Suprapubic skin (tissue), 4 donors: ENCODE measurements at regions not wholly inside any gene's neighbourhood (a gene's known extent, or its start where the extent isn't known, plus 50 kb on each side); places are given as distances from the start of the nearest gene placed in this dataset.
A peak's percentile ranks its signal among the peaks of the same experiment; 100 is the strongest.

Source experiments
- DNase-seq, 2 donors: peaks; one replicate each; pipeline ENCODE4 v3.0.0-alpha.2; 2019; ENCODE audit warnings: low spot score in 2 of 2
- H3K27ac ChIP-seq: fragments of 200-600 bp; sonication (generic); one replicate; pipeline ENCODE4 v1.5.1; 2019
- H3K27me3 ChIP-seq: fragments of 200-600 bp; sonication (generic); one replicate; pipeline ENCODE4 v1.5.1; 2019
- H3K36me3 ChIP-seq: fragments of 200-600 bp; sonication (generic); one replicate; pipeline ENCODE4 v1.5.1; 2019
- H3K4me1 ChIP-seq: fragments of 200-600 bp; sonication (generic); one replicate; pipeline ENCODE4 v1.5.1; 2019
- H3K4me3 ChIP-seq: fragments of 200-600 bp; sonication (generic); one replicate; pipeline ENCODE4 v1.5.1; 2019; ENCODE audit warnings: mild to moderate bottlenecking
- H3K9me3 ChIP-seq: fragments of 200-600 bp; sonication (generic); one replicate; pipeline ENCODE4 v1.5.1; 2019
- CTCF ChIP-seq, 2 donors: fragments of 200-600 bp in 1 of 2; fragments of 450-650 bp in 1 of 2; sonication (generic) in 1 of 2; IDR thresholded peaks; one replicate each; pipeline ENCODE4 v1.5.1; 2016 to 2019; ENCODE audit warnings: antibody characterized with exemption in 2 of 2, mild to moderate bottlenecking in 1 of 2, moderate library complexity in 1 of 2
- EP300 ChIP-seq: sonication (generic); formaldehyde crosslinking; IDR thresholded peaks from one replicate; pipeline ENCODE4 v1.6.1; 2017; ENCODE audit warnings: antibody characterized with exemption
- POLR2A ChIP-seq, 2 donors: fragments of 450-650 bp; IDR thresholded peaks; one replicate each; pipeline ENCODE4 v1.6.1; 2017; ENCODE audit warnings: antibody characterized with exemption in 2 of 2, mild to moderate bottlenecking in 2 of 2, moderate library complexity in 2 of 2
- POLR2AphosphoS5 ChIP-seq, 3 donors: sonication (generic); formaldehyde crosslinking; IDR thresholded peaks; one replicate each; pipeline ENCODE4 v1.6.1; 2017; ENCODE audit warnings: antibody characterized with exemption in 3 of 3
- WGBS: methylation state at CpG from one replicate; pipeline ENCODE4 v1.1.5; 2018; 5-methylcytosine and 5-hydroxymethylcytosine counted together

- no peak overlapping the region for H3K4me3 ChIP-seq
- H3K9me3 ChIP-seq = no peaks in the 10 kb centered on the region
- H3K27ac ChIP-seq = no peak overlapping the region
- H3K4me1 ChIP-seq = peaks cover 12% of the 10 kb centered on the region
- peaks cover 6% of the 10 kb centered on the region for H3K27me3 ChIP-seq
- WGBS = 84% methylated on average over 6 of the region's 6 CpGs
- TF ChIP-seq CTCF (IDR thresholded peaks at IDR 0.05) (no peak), POLR2AphosphoS5 (IDR thresholded peaks at IDR 0.05) (no peak), EP300 (no peak), POLR2A (IDR thresholded peaks at IDR 0.05) (no peak)
- no peak for DNase-seq
- H3K36me3 ChIP-seq = no peaks in the 10 kb centered on the region
Measured at GRCh38 chr20:58044286-58044685, 184.2 kb downstream of the ANKRD60 start.

- 65% methylated on average over 14 of the region's 17 CpGs for WGBS
- Histone ChIP-seq H3K27ac (peak overlapping the region; percentile 77), H3K27me3 (peaks cover 6% of the 10 kb centered on the region), H3K4me3 (no peak overlapping the region), H3K9me3 (no peaks in the 10 kb centered on the region), H3K4me1 (peaks cover 12% of the 10 kb centered on the region), H3K36me3 (no peaks in the 10 kb centered on the region)
- DNase-seq = no peak
- TF ChIP-seq POLR2AphosphoS5 (IDR thresholded peaks at IDR 0.05) = no peak
- no peak for TF ChIP-seq POLR2A (IDR thresholded peaks at IDR 0.05)
- no peak for TF ChIP-seq EP300
- TF ChIP-seq CTCF (IDR thresholded peaks at IDR 0.05) = no peak
Measured at GRCh38 chr20:58043236-58044140, 185.0 kb downstream of the ANKRD60 start.

- no peaks in the 10 kb centered on the region for H3K36me3 ChIP-seq
- H3K9me3 ChIP-seq = no peaks in the 10 kb centered on the region
- H3K4me3 ChIP-seq = no peak overlapping the region
- peaks cover 6% of the 10 kb centered on the region for H3K27me3 ChIP-seq
- DNase-seq = no peak
- H3K27ac ChIP-seq = peak overlapping the region; percentile 77
- peaks cover 8% of the 10 kb centered on the region for H3K4me1 ChIP-seq
- WGBS = 24% methylated on average over 1 of the region's 1 CpG
- TF ChIP-seq POLR2A (IDR thresholded peaks at IDR 0.05) = no peak
- peak in 2 of 3 donors; percentile 26 to 43 for TF ChIP-seq POLR2AphosphoS5 (IDR thresholded peaks at IDR 0.05)
- TF ChIP-seq CTCF (IDR thresholded peaks at IDR 0.05) = no peak
- TF ChIP-seq EP300 = no peak
Measured at GRCh38 chr20:58042591-58042990, 185.9 kb downstream of the ANKRD60 start.

- 88% methylated on average over 13 of the region's 15 CpGs for WGBS
- Histone ChIP-seq H3K27me3 (peaks cover 6% of the 10 kb centered on the region), H3K27ac (no peak overlapping the region), H3K4me3 (no peak overlapping the region), H3K36me3 (no peaks in the 10 kb centered on the region), H3K9me3 (no peaks in the 10 kb centered on the region), H3K4me1 (peaks cover 8% of the 10 kb centered on the region)
- TF ChIP-seq POLR2AphosphoS5 (IDR thresholded peaks at IDR 0.05) (no peak), POLR2A (IDR thresholded peaks at IDR 0.05) (no peak), CTCF (IDR thresholded peaks at IDR 0.05) (no peak), EP300 (no peak)
- DNase-seq = no peak
Measured at GRCh38 chr20:58040447-58041290, 187.8 kb downstream of the ANKRD60 start.
